WTC11 (cell line): ENCODE measurements at regions not wholly inside any gene's neighbourhood (a gene's known extent, or its start where the extent isn't known, plus 50 kb on each side); places are given as distances from the start of the nearest gene placed in this dataset.

ENCODE experiments used
- ATAC-seq: fragments of 200-7000 bp; cut with Tn5 transposase; 2 replicates; pipeline ENCODE4 v1.10.0; 2021; ENCODE audit warnings: mild to moderate bottlenecking, moderate library complexity
- CTCF ChIA-PET: fragments of 300-600 bp; sonication (Branson Sonifier 250); formaldehyde crosslinking; loops from one replicate; lab custom pipeline; 2021; ENCODE audit warnings: antibody characterized with exemption; lab: Charles Lee
- POLR2A ChIA-PET: fragments of 350-600 bp; sonication (Branson Sonifier 250); formaldehyde crosslinking; loops from one replicate; lab custom pipeline; 2021; ENCODE audit warnings: antibody characterized with exemption; lab: Charles Lee
- DNase-seq: peaks from one replicate; pipeline ENCODE4 v3.0.0; 2021; ENCODE audit warnings: low spot score
- H3K27ac Mint-ChIP-seq: 2 replicates; pipeline ENCODE4 v1.8.0; 2021; ENCODE audit warnings: mixed read lengths
- H3K27me3 Mint-ChIP-seq: 2 replicates; pipeline ENCODE4 v1.8.0; 2021; ENCODE audit warnings: low read depth, mild to moderate bottlenecking, moderate library complexity, mixed read lengths
- H3K36me3 Mint-ChIP-seq: 2 replicates; pipeline ENCODE4 v1.8.0; 2021; ENCODE audit warnings: mixed read lengths
- H3K4me1 Mint-ChIP-seq: 2 replicates; pipeline ENCODE4 v1.8.0; 2022; ENCODE audit warnings: mixed read lengths
- H3K4me3 Mint-ChIP-seq: 2 replicates; pipeline ENCODE4 v1.8.0; 2021; ENCODE audit warnings: mild to moderate bottlenecking, moderate library complexity, mixed read lengths
- H3K9me3 Mint-ChIP-seq: 2 replicates; pipeline ENCODE4 v1.8.0; 2021; ENCODE audit warnings: mixed read lengths
- CREB1 ChIP-seq: sonication (generic); formaldehyde crosslinking; IDR thresholded peaks from 2 replicates; pipeline ENCODE4 v1.8.0; 2023; ENCODE audit warnings: mild to moderate bottlenecking, missing genetic modification reagents
- E2F5 ChIP-seq: sonication (generic); formaldehyde crosslinking; IDR thresholded peaks from 2 replicates; pipeline ENCODE4 v1.8.1; 2022; ENCODE audit warnings: mild to moderate bottlenecking, moderate library complexity, missing genetic modification reagents
- ESRRA ChIP-seq: sonication (generic); formaldehyde crosslinking; IDR thresholded peaks from 2 replicates; pipeline ENCODE4 v1.8.1; 2022; ENCODE audit warnings: mild to moderate bottlenecking, missing genetic modification reagents, borderline replicate concordance
- FOXJ3 ChIP-seq: sonication (generic); formaldehyde crosslinking; IDR thresholded peaks from 2 replicates; pipeline ENCODE4 v1.9.0; 2021; ENCODE audit warnings: missing genetic modification reagents, mild to moderate bottlenecking, borderline replicate concordance
- FOXK1 ChIP-seq: sonication (generic); formaldehyde crosslinking; IDR thresholded peaks from 2 replicates; pipeline ENCODE4 v1.8.0; 2022; ENCODE audit warnings: mild to moderate bottlenecking, moderate library complexity, missing genetic modification reagents
- FOXP1 ChIP-seq: sonication (generic); formaldehyde crosslinking; IDR thresholded peaks from 2 replicates; pipeline ENCODE4 v1.8.0; 2022; ENCODE audit warnings: missing genetic modification reagents, mild to moderate bottlenecking, moderate library complexity, borderline replicate concordance
- FOXP4 ChIP-seq: sonication (generic); formaldehyde crosslinking; IDR thresholded peaks from 2 replicates; pipeline ENCODE4 v1.8.0; 2022; ENCODE audit warnings: mild to moderate bottlenecking, missing genetic modification reagents
- GABPB1 ChIP-seq: sonication (generic); formaldehyde crosslinking; IDR thresholded peaks from 2 replicates; pipeline ENCODE4 v1.8.1; 2023; ENCODE audit warnings: mild to moderate bottlenecking, missing genetic modification reagents
- JAZF1 ChIP-seq: fragments of 250-450 bp; sonication (Bioruptor Pico); IDR thresholded peaks from 2 replicates; pipeline ENCODE4 v1.9.0; 2021; ENCODE audit warnings: moderate library complexity, mild to moderate bottlenecking, inconsistent platforms
- MLX ChIP-seq: sonication (generic); formaldehyde crosslinking; IDR thresholded peaks from 2 replicates; pipeline ENCODE4 v1.8.1; 2023; ENCODE audit warnings: mild to moderate bottlenecking, missing genetic modification reagents, moderate library complexity
- MYBL2 ChIP-seq: sonication (generic); formaldehyde crosslinking; IDR thresholded peaks from 2 replicates; pipeline ENCODE4 v1.8.1; 2023; ENCODE audit warnings: mild to moderate bottlenecking, moderate library complexity, missing genetic modification reagents
- NFATC4 ChIP-seq: fragments of 250-450 bp; sonication (Bioruptor Pico); IDR thresholded peaks from 2 replicates; pipeline ENCODE4 v1.9.0; 2021; ENCODE audit warnings: mild to moderate bottlenecking
- PREB ChIP-seq: sonication (generic); formaldehyde crosslinking; IDR thresholded peaks from 2 replicates; pipeline ENCODE4 v1.8.1; 2022; ENCODE audit warnings: mild to moderate bottlenecking, missing genetic modification reagents, moderate library complexity, borderline replicate concordance
- RELA ChIP-seq: sonication (generic); formaldehyde crosslinking; IDR thresholded peaks from 2 replicates; pipeline ENCODE4 v1.8.1; 2022; ENCODE audit warnings: missing genetic modification reagents, mild to moderate bottlenecking, borderline replicate concordance
- SMAD3 ChIP-seq: sonication (generic); formaldehyde crosslinking; IDR thresholded peaks from 2 replicates; pipeline ENCODE4 v1.8.0; 2022; ENCODE audit warnings: missing genetic modification reagents, mild to moderate bottlenecking, borderline replicate concordance
- SMAD4 ChIP-seq: sonication (generic); formaldehyde crosslinking; IDR thresholded peaks from 2 replicates; pipeline ENCODE4 v1.8.0; 2022; ENCODE audit warnings: mild to moderate bottlenecking, missing genetic modification reagents
- SOX15 ChIP-seq: fragments of 250-450 bp; sonication (Bioruptor Pico); IDR thresholded peaks from 2 replicates; pipeline ENCODE4 v1.9.0; 2021; ENCODE audit warnings: mild to moderate bottlenecking
- STAT6 ChIP-seq: sonication (generic); formaldehyde crosslinking; conservative IDR thresholded peaks from 2 replicates; pipeline ENCODE4 v1.8.1; 2023; ENCODE audit warnings: mild to moderate bottlenecking, low read depth, missing genetic modification reagents, moderate library complexity
- TEAD4 ChIP-seq: sonication (generic); formaldehyde crosslinking; IDR thresholded peaks from 2 replicates; pipeline ENCODE4 v1.8.0; 2022; ENCODE audit warnings: mild to moderate bottlenecking, missing genetic modification reagents
- ZBTB43 ChIP-seq: sonication (generic); formaldehyde crosslinking; IDR thresholded peaks from 2 replicates; pipeline ENCODE4 v1.8.1; 2023; ENCODE audit warnings: mild to moderate bottlenecking, missing genetic modification reagents
- ZMAT4 ChIP-seq: fragments of 250-450 bp; sonication (Bioruptor Pico); IDR thresholded peaks from 2 replicates; pipeline ENCODE4 v1.9.0; 2021; ENCODE audit warnings: mild to moderate bottlenecking
- ZNF232 ChIP-seq: sonication (generic); formaldehyde crosslinking; IDR thresholded peaks from 2 replicates; pipeline ENCODE4 v1.8.0; 2022; ENCODE audit warnings: mild to moderate bottlenecking, missing genetic modification reagents

GRCh38 chr4:107125496-107125895 lies 89.4 kb upstream of the DKK2 start:
- ATAC-seq = no peak
- Mint-ChIP-seq H3K27ac (no peak overlapping the region), H3K36me3 (no peaks in the 10 kb centered on the region), H3K4me3 (no peak overlapping the region), H3K4me1 (peaks cover 16% of the 10 kb centered on the region), H3K9me3 (no peaks in the 10 kb centered on the region; the same call in 1 of the 2 replicates), H3K27me3 (no peaks in the 10 kb centered on the region)
- no peak for DNase-seq
- POLR2A ChIA-PET = no interaction called here
- CTCF ChIA-PET = interaction anchor here (1.3 kb wide), 1 partner anchor 58 kb away, joined by 3 read pairs; no protein-coding TSS in a partner anchor
- TF ChIP-seq SMAD4 (CRISPR knock-in tag) (no peak), CREB1 (CRISPR knock-in tag) (no peak), ESRRA (CRISPR knock-in tag) (no peak), TEAD4 (CRISPR knock-in tag) (no peak), ZNF232 (CRISPR knock-in tag) (no peak)

GRCh38 chr4:107122736-107123135 lies 86.6 kb upstream of the DKK2 start:
- CTCF ChIA-PET = no interaction called here
- Mint-ChIP-seq H3K4me3 (no peak overlapping the region), H3K36me3 (no peaks in the 10 kb centered on the region), H3K27me3 (no peaks in the 10 kb centered on the region), H3K9me3 (no peaks in the 10 kb centered on the region; the same call in 1 of the 2 replicates), H3K4me1 (peaks cover 17% of the 10 kb centered on the region), H3K27ac (no peak overlapping the region)
- DNase-seq (no peak), ATAC-seq (no peak)
- POLR2A ChIA-PET = no interaction called here
- TF ChIP-seq MYBL2 (CRISPR knock-in tag) (no peak), ZMAT4 (no peak), ESRRA (CRISPR knock-in tag) (no peak), SOX15 (CRISPR knock-in tag) (no peak), FOXP4 (CRISPR knock-in tag) (no peak), PREB (CRISPR knock-in tag) (no peak), SMAD3 (CRISPR knock-in tag) (no peak), RELA (CRISPR knock-in tag) (no peak), FOXK1 (CRISPR knock-in tag) (no peak), STAT6 (CRISPR knock-in tag) (no peak), ZNF232 (CRISPR knock-in tag) (no peak), JAZF1 (no peak), NFATC4 (CRISPR knock-in tag) (no peak), GABPB1 (CRISPR knock-in tag) (no peak), FOXP1 (CRISPR knock-in tag) (no peak), ZBTB43 (no peak), MLX (no peak), E2F5 (CRISPR knock-in tag) (no peak), FOXJ3 (CRISPR knock-in tag) (no peak)
